Prostate gland (tissue), 2 donors: ENCODE measurements at regions not wholly inside any gene's neighbourhood (a gene's known extent, or its start where the extent isn't known, plus 50 kb on each side); places are given as distances from the start of the nearest gene placed in this dataset.

Experiments
- DNase-seq: peaks from one replicate; pipeline ENCODE4 v3.0.0-alpha.2; 2019; ENCODE audit warnings: low spot score
- H3K27ac ChIP-seq, 2 donors: fragments of 200-600 bp; sonication (generic); 2 replicates each; pipeline ENCODE4 v1.5.1; 2017 to 2019
- H3K27me3 ChIP-seq: fragments of 200-600 bp; sonication (generic); replicated peaks from 2 replicates; pipeline ENCODE4 v1.5.1; 2019; ENCODE audit not compliant: insufficient read depth
- H3K36me3 ChIP-seq, 2 donors: fragments of 200-600 bp; sonication (generic); 1 replicate in 1 of 2; 2 replicates in 1 of 2; pipeline versions ENCODE4 v1.5.1 to v1.8.1; 2017 to 2019
- H3K4me1 ChIP-seq: fragments of 200-600 bp; sonication (generic); replicated peaks from 2 replicates; pipeline ENCODE4 v1.5.1; 2019
- H3K4me3 ChIP-seq, 2 donors: fragments of 200-600 bp; sonication (generic); 2 replicates each; pipeline ENCODE4 v1.5.1; 2017 to 2019
- H3K9me3 ChIP-seq: fragments of 200-600 bp; sonication (generic); 2 replicates; pipeline ENCODE4 v1.5.1; 2017
- POLR2A ChIP-seq: fragments of 450-650 bp; IDR thresholded peaks from one replicate; pipeline ENCODE4 v1.6.1; 2016; ENCODE audit warnings: antibody characterized with exemption, mild to moderate bottlenecking
- POLR2AphosphoS5 ChIP-seq: sonication (generic); formaldehyde crosslinking; IDR thresholded peaks from one replicate; pipeline ENCODE4 v1.6.1; 2017; ENCODE audit warnings: antibody characterized with exemption
- WGBS: methylation state at CpG from one replicate; pipeline ENCODE4 v1.1.5; 2018; 5-methylcytosine and 5-hydroxymethylcytosine counted together
- intact Hi-C: fragments of 100-400 bp; cut with DNase I; formaldehyde crosslinking; loops from one replicate; pipeline ENCODE4 v1.14.2; 2022
- TF ChIP-seq, protein P1 (sequence below), 4 experiments: fragments of 200-600 bp in 2 of 4; fragments of 450-650 bp in 2 of 4; sonication (generic) in 2 of 4; IDR thresholded peaks; 1 replicate in 3 of 4; 2 replicates in 1 of 4; pipeline ENCODE4 v1.5.1; 2016 to 2019; ENCODE audit warnings: antibody characterized with exemption in 4 of 4, mild to moderate bottlenecking in 2 of 4, moderate library complexity in 2 of 4

DNA sequence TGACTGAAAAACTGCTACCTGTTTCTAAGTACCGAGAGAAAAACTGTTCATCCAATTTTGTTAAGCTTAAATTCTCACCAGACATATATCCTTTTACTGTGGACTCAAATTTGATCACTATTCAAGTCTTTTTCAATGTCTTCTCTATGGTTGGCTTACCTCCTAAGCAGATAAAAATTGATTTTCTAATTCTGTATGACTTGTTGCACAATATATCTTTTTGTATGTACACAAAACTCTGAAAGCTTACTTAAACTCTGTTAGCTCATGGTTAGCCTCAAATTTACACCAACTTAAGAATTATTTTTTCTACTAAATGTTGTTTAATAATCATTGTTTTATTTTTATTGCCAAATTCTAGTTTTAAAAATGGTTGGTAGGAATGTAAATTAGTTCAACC, 715.4 kb downstream of the LTN1 start:
- intact Hi-C loops: no loop called here

DNA sequence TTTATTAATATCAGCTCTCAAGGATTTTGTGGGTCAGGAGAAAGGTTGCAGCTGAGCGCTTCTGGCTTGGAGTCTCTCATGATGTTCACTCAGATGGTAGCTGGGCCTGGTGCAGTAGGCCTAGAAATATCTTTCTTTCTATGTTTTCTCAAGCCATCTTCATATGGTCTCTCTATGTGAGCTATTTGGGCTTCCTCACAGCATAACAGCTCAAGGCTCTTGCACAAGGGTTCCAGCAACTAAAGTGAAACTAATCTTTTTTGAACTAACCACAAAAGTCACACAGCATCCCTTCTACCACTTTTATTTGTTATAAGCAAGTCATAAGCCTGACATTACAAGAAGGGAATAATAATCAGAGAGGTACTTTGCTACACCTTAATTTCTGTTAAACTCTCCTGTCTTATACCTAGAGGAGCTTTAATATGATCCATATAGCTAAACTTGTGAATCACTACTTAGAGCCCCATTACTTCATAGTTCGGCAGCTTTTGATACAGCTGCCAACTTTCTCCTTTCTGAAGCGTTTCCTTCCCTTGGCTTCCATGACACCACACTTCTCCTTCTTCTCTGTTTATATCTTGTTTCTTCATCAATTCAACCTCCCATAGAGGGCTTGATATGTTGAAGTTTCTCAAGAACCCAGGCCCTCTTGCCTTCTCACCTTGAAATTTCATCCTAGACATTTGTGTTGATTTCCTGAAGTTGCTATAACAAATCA, 720.2 kb downstream of the LTN1 start:
- Histone ChIP-seq H3K4me1 (no peaks in the 10 kb centered on the region), H3K9me3 (no peaks in the 10 kb centered on the region), H3K4me3 (no peak overlapping the region), H3K36me3 (no peaks in the 10 kb centered on the region), H3K27ac (no peak overlapping the region), H3K27me3 (no peaks in the 10 kb centered on the region)
- 91% methylated on average over 3 of the region's 3 CpGs for WGBS
- TF ChIP-seq, protein P1, sequence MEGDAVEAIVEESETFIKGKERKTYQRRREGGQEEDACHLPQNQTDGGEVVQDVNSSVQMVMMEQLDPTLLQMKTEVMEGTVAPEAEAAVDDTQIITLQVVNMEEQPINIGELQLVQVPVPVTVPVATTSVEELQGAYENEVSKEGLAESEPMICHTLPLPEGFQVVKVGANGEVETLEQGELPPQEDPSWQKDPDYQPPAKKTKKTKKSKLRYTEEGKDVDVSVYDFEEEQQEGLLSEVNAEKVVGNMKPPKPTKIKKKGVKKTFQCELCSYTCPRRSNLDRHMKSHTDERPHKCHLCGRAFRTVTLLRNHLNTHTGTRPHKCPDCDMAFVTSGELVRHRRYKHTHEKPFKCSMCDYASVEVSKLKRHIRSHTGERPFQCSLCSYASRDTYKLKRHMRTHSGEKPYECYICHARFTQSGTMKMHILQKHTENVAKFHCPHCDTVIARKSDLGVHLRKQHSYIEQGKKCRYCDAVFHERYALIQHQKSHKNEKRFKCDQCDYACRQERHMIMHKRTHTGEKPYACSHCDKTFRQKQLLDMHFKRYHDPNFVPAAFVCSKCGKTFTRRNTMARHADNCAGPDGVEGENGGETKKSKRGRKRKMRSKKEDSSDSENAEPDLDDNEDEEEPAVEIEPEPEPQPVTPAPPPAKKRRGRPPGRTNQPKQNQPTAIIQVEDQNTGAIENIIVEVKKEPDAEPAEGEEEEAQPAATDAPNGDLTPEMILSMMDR (IDR thresholded peaks at IDR 0.05): no peak
- TF ChIP-seq POLR2AphosphoS5 (no peak), POLR2A (no peak)
- intact Hi-C loops: no loop called here
- DNase-seq: no peak

More for the DNA sequence above, 715.4 kb downstream of the LTN1 start:
- Histone ChIP-seq H3K9me3 (no peaks in the 10 kb centered on the region), H3K27me3 (no peaks in the 10 kb centered on the region), H3K4me3 (no peak overlapping the region), H3K36me3 (no peaks in the 10 kb centered on the region), H3K4me1 (no peaks in the 10 kb centered on the region), H3K27ac (no peak overlapping the region)
- TF ChIP-seq POLR2A (no peak), POLR2AphosphoS5 (no peak)
- TF ChIP-seq, protein P1 (IDR thresholded peaks at IDR 0.05): no peak
- 92% methylated on average over 1 of the region's 1 CpG for WGBS
- no peak for DNase-seq

DNA sequence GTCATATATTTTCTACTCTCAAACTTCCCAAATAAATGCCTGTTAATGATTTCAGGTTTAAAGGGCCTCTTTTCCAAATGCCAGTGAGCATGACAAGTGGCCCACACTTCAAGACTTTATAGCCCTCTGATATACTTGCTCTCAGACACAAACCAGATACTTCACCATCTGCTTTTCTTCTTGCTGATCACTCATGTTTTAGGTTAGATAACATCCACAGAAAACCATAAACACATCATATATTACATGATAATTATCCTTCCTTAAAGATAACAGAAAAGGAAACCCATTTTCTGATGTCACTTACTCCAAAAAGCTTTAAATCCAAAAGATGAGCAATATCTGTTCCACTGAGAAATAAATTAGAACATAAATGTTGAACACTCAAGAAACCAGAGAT, 723.5 kb downstream of the LTN1 start:
- H3K4me1 ChIP-seq: no peaks in the 10 kb centered on the region
- intact Hi-C loops: no loop called here
- H3K36me3 ChIP-seq: no peaks in the 10 kb centered on the region
- TF ChIP-seq POLR2AphosphoS5 (no peak), POLR2A (no peak)
- TF ChIP-seq, protein P1 (IDR thresholded peaks at IDR 0.05): no peak
- no peak overlapping the region for H3K27ac ChIP-seq
- DNase-seq: no peak
- H3K9me3 ChIP-seq: no peaks in the 10 kb centered on the region
- H3K4me3 ChIP-seq: no peak overlapping the region
- no peaks in the 10 kb centered on the region for H3K27me3 ChIP-seq

DNA sequence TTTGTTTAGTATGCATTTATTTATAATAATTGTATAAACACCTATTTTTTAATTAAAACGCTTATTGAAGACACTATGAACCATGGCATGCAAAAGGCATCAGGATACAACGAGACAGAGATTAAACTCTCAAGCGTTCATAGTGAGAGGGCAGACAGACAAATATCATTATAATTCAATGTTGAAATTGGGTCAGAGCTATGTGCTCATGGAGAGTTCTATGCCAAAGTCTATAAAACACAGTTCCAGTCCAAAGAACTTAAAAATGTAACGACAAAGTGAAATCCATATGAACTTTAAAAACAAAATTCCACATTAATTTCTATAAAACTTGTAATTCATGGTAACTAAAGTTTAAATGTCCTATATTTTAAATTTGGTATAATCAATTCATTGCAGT, 724.0 kb downstream of the LTN1 start:
- H3K4me3 ChIP-seq: no peak overlapping the region
- WGBS: 45% methylated on average over 4 of the region's 4 CpGs
- no peaks in the 10 kb centered on the region for H3K27me3 ChIP-seq
- no peak for DNase-seq
- no peak overlapping the region for H3K27ac ChIP-seq
- H3K9me3 ChIP-seq: no peaks in the 10 kb centered on the region
- no peaks in the 10 kb centered on the region for H3K4me1 ChIP-seq
- intact Hi-C loops: no loop called here
- H3K36me3 ChIP-seq: no peaks in the 10 kb centered on the region
- TF ChIP-seq POLR2A (no peak), POLR2AphosphoS5 (no peak)
- TF ChIP-seq, protein P1 (IDR thresholded peaks at IDR 0.05): no peak

DNA sequence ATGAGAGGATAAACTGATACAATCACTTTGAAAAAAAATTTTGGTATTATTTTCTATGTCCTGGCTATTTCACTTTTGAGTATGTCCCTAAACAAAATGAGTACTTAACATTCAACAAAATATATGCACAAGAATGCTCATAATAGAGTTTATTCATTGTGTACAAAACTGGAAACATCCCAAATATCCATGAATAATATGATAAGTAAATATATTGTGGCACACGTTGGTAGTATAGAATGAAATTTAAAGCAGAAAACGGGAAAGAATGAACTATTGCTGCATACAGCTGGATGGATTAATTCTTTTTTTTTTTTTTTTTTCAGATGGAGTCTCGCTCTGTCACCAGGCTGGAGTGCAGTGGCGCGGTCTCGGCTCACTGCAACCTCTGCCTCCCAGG, 725.2 kb downstream of the LTN1 start:
- no peaks in the 10 kb centered on the region for H3K27me3 ChIP-seq
- H3K27ac ChIP-seq: no peak overlapping the region
- WGBS: 92% methylated on average over 6 of the region's 6 CpGs
- no peaks in the 10 kb centered on the region for H3K4me1 ChIP-seq
- H3K4me3 ChIP-seq: no peak overlapping the region
- intact Hi-C loops: no loop called here
- H3K9me3 ChIP-seq: no peaks in the 10 kb centered on the region
- TF ChIP-seq POLR2A (no peak), POLR2AphosphoS5 (no peak)
- TF ChIP-seq, protein P1 (IDR thresholded peaks at IDR 0.05): no peak
- H3K36me3 ChIP-seq: no peaks in the 10 kb centered on the region
- DNase-seq: no peak
